ENCODE measurements at regions not wholly inside any gene's neighbourhood (a gene's known extent, or its start where the extent isn't known, plus 50 kb on each side); places are given as distances from the start of the nearest gene placed in this dataset.

DNA sequence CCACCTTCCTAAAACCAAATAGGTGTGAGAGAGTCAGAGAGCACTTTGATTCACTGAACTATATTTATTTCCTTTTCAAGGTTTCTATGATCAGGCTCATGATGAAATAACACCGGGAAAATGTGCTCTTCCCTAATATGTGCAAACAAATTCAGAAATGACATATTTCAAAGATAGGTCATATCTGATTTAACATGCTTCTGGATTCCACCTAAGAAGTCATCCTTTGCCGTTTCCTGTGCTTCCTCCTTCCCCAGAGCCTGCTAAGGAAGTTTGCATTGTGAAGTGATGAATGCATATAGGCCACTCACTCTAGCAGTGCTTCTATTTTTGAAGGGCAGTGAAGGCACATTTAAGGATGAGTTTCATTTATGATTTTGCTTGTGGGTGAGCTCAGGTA, 327.6 kb downstream of the TDRD15 start:
- intact Hi-C loops (cut with DNase I), result no loop called here
- TF ChIP-seq POLR2A (IDR thresholded peaks at IDR 0.05), result no peak
- TF ChIP-seq POLR2AphosphoS5 (IDR thresholded peaks at IDR 0.05), result no peak
- TF ChIP-seq, protein P1, sequence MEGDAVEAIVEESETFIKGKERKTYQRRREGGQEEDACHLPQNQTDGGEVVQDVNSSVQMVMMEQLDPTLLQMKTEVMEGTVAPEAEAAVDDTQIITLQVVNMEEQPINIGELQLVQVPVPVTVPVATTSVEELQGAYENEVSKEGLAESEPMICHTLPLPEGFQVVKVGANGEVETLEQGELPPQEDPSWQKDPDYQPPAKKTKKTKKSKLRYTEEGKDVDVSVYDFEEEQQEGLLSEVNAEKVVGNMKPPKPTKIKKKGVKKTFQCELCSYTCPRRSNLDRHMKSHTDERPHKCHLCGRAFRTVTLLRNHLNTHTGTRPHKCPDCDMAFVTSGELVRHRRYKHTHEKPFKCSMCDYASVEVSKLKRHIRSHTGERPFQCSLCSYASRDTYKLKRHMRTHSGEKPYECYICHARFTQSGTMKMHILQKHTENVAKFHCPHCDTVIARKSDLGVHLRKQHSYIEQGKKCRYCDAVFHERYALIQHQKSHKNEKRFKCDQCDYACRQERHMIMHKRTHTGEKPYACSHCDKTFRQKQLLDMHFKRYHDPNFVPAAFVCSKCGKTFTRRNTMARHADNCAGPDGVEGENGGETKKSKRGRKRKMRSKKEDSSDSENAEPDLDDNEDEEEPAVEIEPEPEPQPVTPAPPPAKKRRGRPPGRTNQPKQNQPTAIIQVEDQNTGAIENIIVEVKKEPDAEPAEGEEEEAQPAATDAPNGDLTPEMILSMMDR (IDR thresholded peaks at IDR 0.05), result no peak
- H3K27me3 ChIP-seq (replicated peaks; ENCODE audit: insufficient read depth), result no peaks in the 10 kb centered on the region
- DNase-seq (ENCODE audit: low spot score), result no peak
- H3K4me3 ChIP-seq, result no peak overlapping the region
- 58% methylated on average over 2 of the region's 2 CpGs for WGBS
- no peaks in the 10 kb centered on the region for H3K36me3 ChIP-seq
- no peaks in the 10 kb centered on the region for H3K9me3 ChIP-seq
- H3K27ac ChIP-seq, result no peak overlapping the region
- H3K4me1 ChIP-seq (replicated peaks), result no peaks in the 10 kb centered on the region

- WGBS, result 62% methylated on average over 5 of the region's 5 CpGs
- intact Hi-C loops (cut with DNase I), result no loop called here
- H3K9me3 ChIP-seq, result no peaks in the 10 kb centered on the region
- DNase-seq (ENCODE audit: low spot score), result no peak
- H3K27me3 ChIP-seq (replicated peaks; ENCODE audit: insufficient read depth), result no peaks in the 10 kb centered on the region
- no peak overlapping the region for H3K4me3 ChIP-seq
- no peak for TF ChIP-seq POLR2A (IDR thresholded peaks at IDR 0.05)
- TF ChIP-seq POLR2AphosphoS5 (IDR thresholded peaks at IDR 0.05), result no peak
- TF ChIP-seq, protein P1 (IDR thresholded peaks at IDR 0.05), result no peak
- no peaks in the 10 kb centered on the region for H3K4me1 ChIP-seq (replicated peaks)
- H3K36me3 ChIP-seq, result no peaks in the 10 kb centered on the region
- no peak overlapping the region for H3K27ac ChIP-seq
These were observed 328.5 kb downstream of the TDRD15 start for GRCh38 chr2:21452263-21452662.

DNA sequence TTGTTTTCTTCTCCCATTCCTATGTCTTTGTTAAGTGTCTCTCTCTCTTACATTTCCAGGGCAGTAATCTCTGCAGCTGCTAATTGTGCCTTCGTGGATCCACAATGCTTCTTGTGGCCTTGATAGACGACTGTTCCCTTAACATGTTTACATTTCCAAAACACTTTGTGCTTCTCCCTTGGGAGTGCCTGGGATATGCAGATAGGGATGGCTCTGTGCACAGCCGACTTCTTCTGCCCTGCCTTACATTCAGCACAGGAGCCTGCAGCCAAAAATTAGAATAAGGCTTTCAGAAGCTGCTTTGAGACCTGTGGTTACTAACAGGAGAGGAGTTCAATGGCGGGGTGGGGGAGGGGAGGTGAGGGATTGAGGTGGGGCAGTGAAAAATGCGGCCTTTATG, 328.9 kb downstream of the TDRD15 start:
- TF ChIP-seq POLR2AphosphoS5 (IDR thresholded peaks at IDR 0.05), result no peak
- no peak for TF ChIP-seq POLR2A (IDR thresholded peaks at IDR 0.05)
- TF ChIP-seq, protein P1 (IDR thresholded peaks at IDR 0.05), result no peak
- 22% methylated on average over 5 of the region's 5 CpGs for WGBS
- H3K4me1 ChIP-seq (replicated peaks), result no peaks in the 10 kb centered on the region
- H3K27ac ChIP-seq, result no peak overlapping the region
- H3K4me3 ChIP-seq, result no peak overlapping the region
- no peak for DNase-seq (ENCODE audit: low spot score)
- H3K36me3 ChIP-seq, result no peaks in the 10 kb centered on the region
- H3K9me3 ChIP-seq, result no peaks in the 10 kb centered on the region
- intact Hi-C loops (cut with DNase I), result no loop called here
- no peaks in the 10 kb centered on the region for H3K27me3 ChIP-seq (replicated peaks; ENCODE audit: insufficient read depth)

DNA sequence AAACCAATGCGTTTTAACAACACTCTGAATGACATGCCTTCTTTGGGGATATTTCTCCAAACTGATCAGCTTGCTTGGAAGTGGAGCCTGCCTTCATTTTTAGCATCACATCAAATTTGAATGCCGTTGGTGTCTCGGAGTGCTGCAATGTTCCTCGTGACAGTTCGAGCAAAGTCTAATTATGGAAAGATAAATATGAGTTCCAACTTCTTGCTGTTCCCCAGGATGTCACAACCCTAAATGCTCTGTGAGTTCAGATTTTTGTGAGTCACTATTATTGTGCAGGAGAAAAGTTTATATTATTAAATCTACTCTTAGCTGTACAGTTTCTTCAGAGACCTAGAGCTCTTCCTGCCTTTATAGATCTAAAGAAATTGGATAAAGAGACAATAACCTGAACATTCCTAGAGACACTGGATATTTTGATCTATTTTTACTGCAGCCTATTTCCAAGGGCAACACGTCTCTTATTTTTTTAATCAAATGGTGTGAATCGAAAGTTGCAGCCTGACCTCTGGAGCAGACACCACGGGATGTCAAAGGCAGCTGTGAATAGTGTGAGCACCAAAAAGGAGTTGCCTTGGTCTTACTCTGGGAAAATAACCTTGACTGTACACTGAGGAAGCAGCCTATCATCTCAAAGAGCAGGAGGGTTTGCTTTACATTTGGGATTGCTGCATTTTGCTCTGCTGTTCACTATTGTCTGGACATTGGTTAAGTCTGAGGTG, 330.1 kb downstream of the TDRD15 start:
- no peak for TF ChIP-seq POLR2A (IDR thresholded peaks at IDR 0.05)
- TF ChIP-seq POLR2AphosphoS5 (IDR thresholded peaks at IDR 0.05), result no peak
- TF ChIP-seq, protein P1 (IDR thresholded peaks at IDR 0.05), result no peak
- intact Hi-C loops (cut with DNase I), result no loop called here
- no peak overlapping the region for H3K27ac ChIP-seq
- no peaks in the 10 kb centered on the region for H3K4me1 ChIP-seq (replicated peaks)
- WGBS, result 68% methylated on average over 8 of the region's 8 CpGs
- no peaks in the 10 kb centered on the region for H3K36me3 ChIP-seq
- no peak overlapping the region for H3K4me3 ChIP-seq
- DNase-seq (ENCODE audit: low spot score), result no peak
- H3K27me3 ChIP-seq (replicated peaks; ENCODE audit: insufficient read depth), result no peaks in the 10 kb centered on the region
- no peaks in the 10 kb centered on the region for H3K9me3 ChIP-seq

DNA sequence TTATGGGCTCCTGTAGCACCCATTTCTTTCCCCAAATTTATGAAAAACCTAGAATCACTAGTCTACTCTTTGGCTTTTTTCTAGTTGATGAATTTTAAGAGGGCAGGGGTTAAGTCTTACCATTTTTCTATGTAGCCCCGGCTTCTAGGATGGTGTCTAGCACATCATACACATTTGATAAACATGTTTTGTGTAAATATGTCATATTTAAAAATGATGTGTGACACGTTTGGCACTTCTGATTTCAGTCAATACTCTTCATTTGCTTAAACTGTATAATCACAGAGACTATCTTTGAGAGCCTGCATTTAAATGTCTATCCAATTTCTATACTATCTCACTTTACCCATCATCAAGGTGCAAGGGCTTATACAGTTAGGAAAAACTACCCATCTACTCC, 331.1 kb downstream of the TDRD15 start:
- Histone ChIP-seq H3K9me3 (no peaks in the 10 kb centered on the region), H3K4me1 (replicated peaks) (no peaks in the 10 kb centered on the region), H3K4me3 (no peak overlapping the region), H3K36me3 (no peaks in the 10 kb centered on the region), H3K27ac (no peak overlapping the region), H3K27me3 (replicated peaks; ENCODE audit: insufficient read depth) (no peaks in the 10 kb centered on the region)
- DNase-seq (ENCODE audit: low spot score), result no peak
- TF ChIP-seq POLR2AphosphoS5 (IDR thresholded peaks at IDR 0.05) (no peak), POLR2A (IDR thresholded peaks at IDR 0.05) (no peak)
- TF ChIP-seq, protein P1 (IDR thresholded peaks at IDR 0.05), result no peak
- intact Hi-C loops (cut with DNase I), result no loop called here
- 85% methylated on average over 2 of the region's 2 CpGs for WGBS
